SH-SY5Y (cell line): ENCODE measurements at regions not wholly inside any gene's neighbourhood (a gene's known extent, or its start where the extent isn't known, plus 50 kb on each side); places are given as distances from the start of the nearest gene placed in this dataset.

Experiments used
- GATA2 ChIP-seq: IDR thresholded peaks from 2 replicates; pipeline ENCODE4 v1.6.1; 2011; ENCODE audit warnings: mild to moderate bottlenecking, low read depth, low read length
- GATA3 ChIP-seq: IDR thresholded peaks from 2 replicates; pipeline ENCODE4 v1.6.1; 2011; ENCODE audit warnings: low read depth, mild to moderate bottlenecking, low read length, moderate library complexity

DNA sequence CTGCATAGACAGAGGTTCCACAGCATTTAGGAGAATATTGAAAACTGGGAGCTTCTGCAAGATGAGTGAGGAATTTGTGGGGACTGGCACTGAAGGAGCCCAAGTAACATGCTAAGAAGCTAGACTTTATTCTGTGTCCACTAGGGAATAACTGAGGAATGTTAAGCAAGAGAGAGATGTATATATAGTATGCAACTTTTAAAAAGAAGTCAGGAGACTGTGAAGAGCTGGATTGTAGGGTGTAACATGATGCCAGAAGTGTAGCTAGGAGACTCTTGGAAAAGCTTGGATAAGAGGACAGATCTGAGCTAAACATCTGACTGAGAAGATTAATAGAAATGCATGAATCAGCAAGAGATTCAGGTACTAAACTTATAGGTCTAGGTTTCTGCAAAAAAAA is 270.6 kb upstream of the MMADHC start:
- no peak for TF ChIP-seq GATA2
- no peak for TF ChIP-seq GATA3
